Muscle layer of colon (tissue), 2 donors: ENCODE measurements at regions not wholly inside any gene's neighbourhood (a gene's known extent, or its start where the extent isn't known, plus 50 kb on each side); places are given as distances from the start of the nearest gene placed in this dataset.

Source experiments
- H3K27ac ChIP-seq: one replicate; pipeline ENCODE4 v1.7.0; 2013; ENCODE audit warnings: low read depth, mild to moderate bottlenecking, low read length, moderate library complexity
- H3K27me3 ChIP-seq, 2 donors: one replicate each; pipeline ENCODE4 v1.7.0; 2013; ENCODE audit warnings: low read length in 2 of 2, mild to moderate bottlenecking in 2 of 2; ENCODE audit not compliant: insufficient read depth in 2 of 2, control insufficient read depth in 1 of 2
- H3K36me3 ChIP-seq: one replicate; pipeline ENCODE4 v1.7.0; 2013; ENCODE audit warnings: mild to moderate bottlenecking, low read length; ENCODE audit not compliant: insufficient read depth
- H3K4me1 ChIP-seq: one replicate; pipeline ENCODE4 v1.7.0; 2013; ENCODE audit warnings: mild to moderate bottlenecking, low read length; ENCODE audit not compliant: insufficient read depth
- H3K4me3 ChIP-seq, 2 donors: one replicate each; pipeline ENCODE4 v1.7.0; 2013; ENCODE audit warnings: low read length in 2 of 2, low read depth in 1 of 2, mild to moderate bottlenecking in 1 of 2, moderate library complexity in 1 of 2
- H3K9ac ChIP-seq: one replicate; pipeline ENCODE4 v1.7.0; 2013; ENCODE audit warnings: low read length
- H3K9me3 ChIP-seq: one replicate; pipeline ENCODE4 v1.7.0; 2013; ENCODE audit warnings: mild to moderate bottlenecking, low read length
- donor health status: abdominal sarcoma.
- donor health status: Adenocarcinoma of cecum.

DNA sequence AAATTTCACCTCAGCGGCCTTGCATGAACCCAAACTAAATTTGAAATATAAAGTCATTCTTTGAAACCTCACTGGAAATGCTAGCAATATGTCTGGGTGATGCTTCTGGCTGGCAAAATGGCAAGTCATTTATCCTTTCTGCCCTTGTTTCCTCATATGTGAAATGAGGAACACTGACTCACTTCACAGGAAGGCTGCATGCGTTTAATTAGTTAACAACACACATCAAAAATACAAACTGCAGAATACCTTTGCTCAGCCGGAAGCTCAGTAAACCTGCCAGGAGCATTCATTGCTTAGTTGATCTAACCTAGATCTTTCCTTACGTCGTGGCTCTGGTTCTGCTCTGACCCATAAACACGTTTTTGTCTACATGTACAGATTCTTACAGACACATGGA is 214.2 kb upstream of the ACVR2A start:
- no peaks in the 10 kb centered on the region for H3K4me1 ChIP-seq

DNA sequence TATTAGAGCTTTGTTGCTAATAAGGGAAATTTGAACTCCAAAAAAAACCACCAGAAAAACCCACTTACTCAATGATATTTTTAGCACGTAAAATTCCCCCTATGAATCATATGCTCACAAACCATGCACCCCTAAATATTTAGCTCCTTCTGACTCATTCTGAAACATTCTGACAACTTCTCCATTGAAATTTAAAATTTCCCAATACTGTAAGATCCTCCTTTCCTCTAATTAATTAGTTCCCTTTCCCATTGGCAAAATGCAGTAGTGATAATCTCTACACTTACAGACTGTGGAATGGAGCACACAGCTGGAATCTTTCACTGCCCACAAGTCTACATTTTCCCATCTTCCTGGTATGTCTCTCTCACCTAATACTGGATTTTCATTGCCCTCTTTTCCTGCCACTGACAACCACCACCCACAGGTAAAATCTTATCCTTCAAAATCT is 215.8 kb upstream of the ACVR2A start:
- H3K9ac ChIP-seq, result no peak overlapping the region

More for the DNA sequence above, 214.2 kb upstream of the ACVR2A start:
- Histone ChIP-seq H3K27me3 (no peaks in the 10 kb centered on the region), H3K9ac (no peak overlapping the region), H3K4me3 (no peak overlapping the region), H3K36me3 (no peaks in the 10 kb centered on the region), H3K27ac (no peak overlapping the region), H3K9me3 (no peaks in the 10 kb centered on the region)

DNA sequence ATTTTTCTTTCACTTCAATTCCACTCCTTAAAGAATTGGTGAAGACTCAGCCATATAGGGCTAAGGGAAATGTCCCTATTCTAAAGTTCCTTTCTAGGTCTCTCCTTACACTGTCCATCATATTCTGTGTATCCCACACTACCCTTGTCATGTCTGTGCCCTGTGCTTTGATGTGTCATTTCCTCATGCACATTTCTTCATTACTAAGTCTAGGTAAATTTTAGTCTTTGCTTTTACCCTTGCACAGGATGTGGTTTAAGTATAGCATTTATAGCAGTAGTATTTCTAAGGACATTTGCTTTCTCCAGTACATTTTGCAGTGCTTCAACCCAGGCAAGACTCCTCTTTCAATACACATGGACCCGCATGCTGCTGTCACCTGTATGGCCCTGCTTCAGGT is 221.5 kb upstream of the ACVR2A start:
- H3K9me3 ChIP-seq, result no peaks in the 10 kb centered on the region
- no peaks in the 10 kb centered on the region for H3K27me3 ChIP-seq
- no peaks in the 10 kb centered on the region for H3K4me1 ChIP-seq
- H3K36me3 ChIP-seq, result no peaks in the 10 kb centered on the region
- no peak overlapping the region for H3K9ac ChIP-seq
- no peak overlapping the region for H3K27ac ChIP-seq
- no peak overlapping the region for H3K4me3 ChIP-seq

More for the DNA sequence above, 215.8 kb upstream of the ACVR2A start:
- Histone ChIP-seq H3K4me3 (no peak overlapping the region), H3K27me3 (no peaks in the 10 kb centered on the region), H3K27ac (no peak overlapping the region), H3K36me3 (no peaks in the 10 kb centered on the region), H3K4me1 (no peaks in the 10 kb centered on the region), H3K9me3 (no peaks in the 10 kb centered on the region)

DNA sequence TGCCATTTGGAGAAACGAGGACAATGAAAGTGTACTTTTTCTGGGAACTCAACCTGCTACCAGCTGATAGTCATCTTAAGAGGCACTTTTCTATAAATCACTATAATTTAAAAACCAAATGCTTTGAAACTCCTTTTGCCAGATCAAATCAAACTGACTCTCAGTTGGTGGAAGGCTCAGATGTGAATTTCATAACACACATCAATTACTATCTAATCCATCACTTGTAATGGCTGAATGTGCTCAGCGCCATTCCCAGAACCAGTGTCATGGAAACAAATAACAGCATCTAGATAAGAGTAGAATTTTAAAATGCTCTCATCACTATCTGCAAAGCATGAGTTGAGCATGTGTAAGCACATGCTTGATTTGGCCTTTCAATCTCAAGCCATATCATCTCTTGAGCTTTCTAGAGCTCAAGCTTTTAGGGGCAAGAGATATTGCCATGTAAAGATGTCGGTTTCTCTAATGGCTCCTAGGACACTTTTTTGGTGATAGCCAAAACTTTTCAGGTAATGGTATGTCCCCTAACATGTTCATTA is 223.1 kb upstream of the ACVR2A start:
- Histone ChIP-seq H3K9ac (no peak overlapping the region), H3K27me3 (no peaks in the 10 kb centered on the region), H3K9me3 (no peaks in the 10 kb centered on the region), H3K27ac (no peak overlapping the region), H3K4me1 (no peaks in the 10 kb centered on the region), H3K4me3 (no peak overlapping the region), H3K36me3 (no peaks in the 10 kb centered on the region)

DNA sequence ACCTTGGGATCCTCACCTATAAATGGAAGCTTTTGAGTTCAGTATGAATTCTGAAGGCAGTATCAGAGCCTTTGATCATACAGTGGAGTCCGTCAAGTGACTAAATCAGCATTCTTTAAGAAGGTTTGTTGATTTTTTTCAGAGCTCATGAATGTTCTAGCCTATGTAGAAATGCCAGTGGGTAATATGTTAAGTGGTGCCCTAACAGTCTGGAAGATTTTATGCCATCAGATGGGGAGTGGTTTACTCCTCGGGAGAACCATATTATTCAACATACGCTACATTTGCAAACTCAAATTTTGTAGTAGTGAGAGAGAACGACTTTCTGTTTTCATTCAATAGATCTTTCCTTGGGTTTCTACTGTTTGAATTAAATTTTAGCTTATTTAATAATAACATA is 225.0 kb upstream of the ACVR2A start:
- H3K4me3 ChIP-seq, result no peak overlapping the region
- no peaks in the 10 kb centered on the region for H3K27me3 ChIP-seq
- no peaks in the 10 kb centered on the region for H3K4me1 ChIP-seq
- H3K9me3 ChIP-seq, result no peaks in the 10 kb centered on the region
- no peak overlapping the region for H3K9ac ChIP-seq
- H3K36me3 ChIP-seq, result no peaks in the 10 kb centered on the region
- H3K27ac ChIP-seq, result no peak overlapping the region

DNA sequence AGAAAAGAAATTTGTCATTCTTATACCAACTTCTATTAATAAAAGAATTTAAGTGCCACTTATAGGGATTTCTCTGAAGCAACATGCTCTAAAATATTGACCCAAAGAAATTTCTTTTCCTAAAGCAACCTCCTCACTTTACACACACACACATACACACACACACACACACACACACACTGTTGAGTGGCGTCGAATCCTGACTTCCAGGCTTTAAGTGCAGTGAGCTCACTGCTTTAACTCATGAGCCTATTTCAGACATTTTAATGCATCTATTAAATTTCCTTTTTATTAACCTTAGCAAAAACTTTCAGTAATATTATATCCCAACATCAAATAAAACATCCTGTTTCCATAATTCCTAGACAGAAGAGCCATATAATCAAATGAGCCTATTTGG is 229.1 kb upstream of the ACVR2A start:
- H3K9me3 ChIP-seq, result no peaks in the 10 kb centered on the region
- no peak overlapping the region for H3K9ac ChIP-seq
- no peaks in the 10 kb centered on the region for H3K27me3 ChIP-seq
- H3K27ac ChIP-seq, result no peak overlapping the region
- H3K36me3 ChIP-seq, result no peaks in the 10 kb centered on the region
- H3K4me3 ChIP-seq, result no peak overlapping the region
- H3K4me1 ChIP-seq, result no peaks in the 10 kb centered on the region

DNA sequence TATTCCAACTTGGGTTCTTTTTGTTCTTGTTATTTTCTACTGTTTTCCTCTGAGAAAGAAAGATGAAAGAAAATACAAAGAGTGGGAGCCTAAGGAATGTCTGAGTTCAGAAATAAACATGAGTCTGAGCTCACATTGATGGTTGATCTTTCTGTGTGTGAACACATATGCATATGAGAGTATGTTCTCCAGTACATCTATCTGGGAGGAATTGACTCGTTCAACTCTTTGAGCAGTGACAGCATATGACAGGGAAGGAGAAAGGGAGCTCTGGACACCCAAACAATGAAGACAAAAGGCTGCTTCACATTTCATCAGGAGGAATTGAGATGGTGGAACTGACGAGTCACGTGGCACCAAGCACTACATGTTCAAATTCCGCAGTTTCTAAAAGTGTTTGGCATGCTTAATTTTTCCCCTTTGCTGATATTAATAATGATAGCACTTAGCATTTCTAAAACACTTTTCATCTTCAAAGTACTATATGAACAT is 229.8 kb upstream of the ACVR2A start:
- no peaks in the 10 kb centered on the region for H3K9me3 ChIP-seq
- no peaks in the 10 kb centered on the region for H3K27me3 ChIP-seq
- H3K9ac ChIP-seq, result no peak overlapping the region
- H3K36me3 ChIP-seq, result no peaks in the 10 kb centered on the region
- H3K4me3 ChIP-seq, result no peak overlapping the region
- no peak overlapping the region for H3K27ac ChIP-seq
- no peaks in the 10 kb centered on the region for H3K4me1 ChIP-seq

DNA sequence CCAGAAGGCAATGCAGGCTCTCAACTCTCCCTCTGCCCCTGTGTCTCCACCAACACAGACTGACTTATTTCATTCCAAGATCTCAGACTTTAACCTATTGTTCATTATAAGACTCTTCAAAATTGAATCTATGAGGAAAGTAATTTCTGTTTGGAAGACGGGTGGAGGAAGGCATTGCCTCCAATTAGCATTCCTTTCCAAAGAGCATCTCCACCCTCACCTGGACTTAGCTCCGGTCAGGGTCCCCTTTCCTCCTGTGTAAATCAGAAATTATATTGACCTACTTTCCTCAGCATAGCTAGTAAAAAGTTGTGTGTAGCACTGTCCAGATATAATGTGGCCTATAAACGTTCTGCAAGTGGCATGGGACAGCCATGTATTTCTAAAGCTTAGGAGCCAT is 230.4 kb upstream of the ACVR2A start:
- Histone ChIP-seq H3K27me3 (no peaks in the 10 kb centered on the region), H3K4me1 (no peaks in the 10 kb centered on the region), H3K27ac (no peak overlapping the region), H3K9me3 (no peaks in the 10 kb centered on the region), H3K36me3 (no peaks in the 10 kb centered on the region), H3K9ac (no peak overlapping the region), H3K4me3 (no peak overlapping the region)

DNA sequence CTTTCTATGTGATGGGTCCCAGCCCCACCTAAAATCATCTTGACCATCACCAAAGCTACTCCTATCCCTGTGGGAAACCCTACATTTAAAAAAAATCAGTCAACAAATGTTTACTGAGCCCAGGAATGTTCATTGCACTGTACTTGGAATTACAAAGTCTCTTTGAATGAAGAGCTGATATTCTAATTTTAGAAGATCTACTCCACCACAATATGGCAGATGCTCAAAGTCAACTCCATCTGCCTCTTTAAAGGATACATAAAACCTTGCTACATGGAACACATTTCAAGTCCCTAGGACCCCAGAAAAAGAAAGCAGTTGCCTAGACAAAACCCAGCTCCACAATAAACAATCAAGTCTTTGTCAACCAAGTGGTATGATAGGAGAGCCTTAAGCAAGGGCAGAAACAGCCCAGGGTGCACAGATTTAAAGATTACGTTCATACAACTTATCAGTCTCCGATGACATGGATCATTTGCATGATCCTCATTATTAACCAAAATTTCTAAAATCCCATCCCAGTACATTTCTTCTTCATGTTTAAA is 234.3 kb upstream of the ACVR2A start:
- Histone ChIP-seq H3K9ac (no peak overlapping the region), H3K27me3 (no peaks in the 10 kb centered on the region), H3K4me1 (no peaks in the 10 kb centered on the region), H3K4me3 (no peak overlapping the region), H3K36me3 (no peaks in the 10 kb centered on the region), H3K9me3 (no peaks in the 10 kb centered on the region), H3K27ac (no peak overlapping the region)

DNA sequence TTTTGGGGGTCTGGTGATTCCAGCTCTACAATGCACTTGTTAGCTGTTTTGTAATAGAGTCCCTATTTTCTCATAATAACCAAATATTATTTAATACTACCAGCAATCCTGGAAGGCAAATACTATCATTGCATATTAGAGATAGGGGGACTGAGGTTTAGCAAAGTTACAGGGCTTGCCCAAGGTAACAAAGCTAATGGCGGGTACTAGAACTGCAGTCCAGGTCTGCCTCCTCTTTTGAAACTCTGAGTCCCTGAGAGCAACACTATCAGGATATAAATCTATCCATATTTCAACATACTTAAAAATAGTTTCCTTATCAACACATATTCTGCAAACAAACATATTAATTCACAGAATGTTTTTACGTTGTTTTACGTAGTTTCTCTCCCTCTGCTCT is 235.5 kb upstream of the ACVR2A start:
- Histone ChIP-seq H3K4me3 (no peak overlapping the region), H3K4me1 (no peaks in the 10 kb centered on the region), H3K36me3 (no peaks in the 10 kb centered on the region), H3K9ac (no peak overlapping the region), H3K9me3 (no peaks in the 10 kb centered on the region), H3K27me3 (no peaks in the 10 kb centered on the region), H3K27ac (no peak overlapping the region)

DNA sequence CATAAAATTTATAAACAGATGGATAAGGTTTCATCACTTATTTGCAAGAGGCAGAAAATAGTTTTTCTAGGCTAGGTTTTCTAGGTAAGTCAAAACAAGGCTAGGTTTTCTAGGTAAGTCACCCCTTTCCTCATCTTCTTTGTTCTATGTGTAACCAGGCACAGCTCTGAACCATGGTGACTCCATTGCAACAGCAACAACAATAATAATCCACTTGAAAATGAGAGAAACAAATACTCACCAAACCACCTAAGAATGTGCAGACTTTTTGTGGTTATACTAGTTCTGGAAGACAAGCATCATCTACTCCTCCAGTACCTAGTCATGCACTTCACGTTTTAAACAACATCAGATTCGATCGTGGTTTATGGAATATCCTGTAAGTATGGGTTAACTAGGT is 237.4 kb upstream of the ACVR2A start:
- Histone ChIP-seq H3K9ac (no peak overlapping the region), H3K4me1 (no peaks in the 10 kb centered on the region), H3K4me3 (no peak overlapping the region), H3K27ac (no peak overlapping the region), H3K27me3 (no peaks in the 10 kb centered on the region), H3K36me3 (no peaks in the 10 kb centered on the region), H3K9me3 (no peaks in the 10 kb centered on the region)

DNA sequence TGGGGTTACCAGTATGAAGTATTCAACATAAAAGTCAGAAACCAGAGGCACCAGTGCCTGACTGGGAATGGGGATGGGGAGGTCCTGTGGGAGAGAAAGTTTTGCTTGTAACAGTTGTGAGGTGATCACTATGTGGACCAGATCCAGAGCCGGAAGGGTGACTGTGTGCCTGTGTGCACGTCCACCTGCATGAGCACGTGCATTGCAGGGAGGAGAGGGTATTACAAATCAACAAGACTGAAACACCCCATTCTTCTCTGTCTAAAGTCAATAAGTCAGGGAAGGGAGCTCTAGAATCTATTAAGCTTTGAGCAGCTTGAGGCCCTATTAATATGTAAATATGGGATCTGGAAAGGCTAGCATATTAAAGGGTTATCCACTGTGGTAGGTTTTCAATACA is 241.0 kb upstream of the ACVR2A start:
- no peaks in the 10 kb centered on the region for H3K36me3 ChIP-seq
- no peak overlapping the region for H3K27ac ChIP-seq
- no peaks in the 10 kb centered on the region for H3K9me3 ChIP-seq
- no peaks in the 10 kb centered on the region for H3K4me1 ChIP-seq
- no peak overlapping the region for H3K4me3 ChIP-seq
- no peak overlapping the region for H3K9ac ChIP-seq
- no peaks in the 10 kb centered on the region for H3K27me3 ChIP-seq
